Heart right ventricle (tissue), 16 donors: ENCODE measurements at regions not wholly inside any gene's neighbourhood (a gene's known extent, or its start where the extent isn't known, plus 50 kb on each side); places are given as distances from the start of the nearest gene placed in this dataset.

Experiments used
- ATAC-seq, 8 donors: fragments of 200-7000 bp; cut with Tn5 transposase; one replicate each; pipeline ENCODE4 v1.9.1; 2020; ENCODE audit warnings: mild to moderate bottlenecking in 8 of 8, moderate library complexity in 8 of 8, moderate number of reproducible peaks in 1 of 8
- DNase-seq, 2 donors: peaks; one replicate each; pipeline ENCODE4 v3.0.0-alpha.2; 2020
- H3K27ac ChIP-seq, 10 donors: fragments of 200-600 bp; sonication (generic) in 2 of 10; one replicate each; pipeline versions ENCODE4 v1.5.0 to v1.8.0; 2020 to 2022; ENCODE audit warnings: mild to moderate bottlenecking in 3 of 10
- H3K27me3 ChIP-seq, 7 donors: fragments of 200-600 bp; one replicate each; pipeline ENCODE4 v1.8.0; 2021 to 2022; ENCODE audit warnings: mild to moderate bottlenecking in 2 of 7
- H3K36me3 ChIP-seq, 9 donors: fragments of 200-600 bp; sonication (generic) in 1 of 9; one replicate each; pipeline versions ENCODE4 v1.5.0 to v1.8.0; 2020 to 2022; ENCODE audit warnings: mild to moderate bottlenecking in 2 of 9
- H3K4me1 ChIP-seq, 9 donors: fragments of 200-600 bp; sonication (generic) in 1 of 9; one replicate each; pipeline versions ENCODE4 v1.5.0 to v1.8.0; 2020 to 2022; ENCODE audit warnings: mild to moderate bottlenecking in 4 of 9
- H3K4me3 ChIP-seq, 10 donors: fragments of 200-600 bp; sonication (generic) in 2 of 10; one replicate each; pipeline versions ENCODE4 v1.5.0 to v1.8.0; 2020 to 2022; ENCODE audit warnings: mild to moderate bottlenecking in 7 of 10, moderate library complexity in 2 of 10
- H3K9me3 ChIP-seq, 11 donors: fragments of 200-600 bp in 10 of 11; sonication (generic) in 2 of 11; one replicate each; pipeline versions ENCODE4 v1.5.0 to v1.8.0; 2013 to 2022; ENCODE audit warnings: mild to moderate bottlenecking in 2 of 11, control low read depth in 1 of 11, moderate library complexity in 1 of 11
- CTCF ChIP-seq, 9 donors: fragments of 200-600 bp; sonication (generic) in 2 of 9; IDR thresholded peaks; one replicate each; pipeline versions ENCODE4 v1.5.0 to v1.8.0; 2021 to 2022; ENCODE audit warnings: antibody characterized with exemption in 9 of 9, mild to moderate bottlenecking in 5 of 9, moderate library complexity in 1 of 9
- WGBS, 2 donors: extraction: QIAGEN DNeasy Blood & Tissue Kit; methylation state at CpG; one replicate each; pipeline ENCODE4 v1.1.7; 2013; ENCODE audit warnings: inconsistent platforms in 1 of 2; 5-methylcytosine and 5-hydroxymethylcytosine counted together
- intact Hi-C, 10 donors: fragments of 100-400 bp; cut with DNase I; formaldehyde crosslinking; loops; one replicate each; pipeline versions ENCODE4 v1.11.1 to v1.14.2; 2022
- donor health status: Arrhythmogenic right ventricular cardiomyopathy.
- donor health status: ischemic (EF 13 %, LVEDD 7.1; RV severe dilation, severe dysfunction).
- donor health status: healthy with polysubstance abuse.
- donor health status: DM: no; HTN: yes; CAD: no.
- donor health status: DM: no; HTN: no; CAD: no.
- donor health status: ischemic (EF 25% LVEDD 6.9; RV normal size, moderate dysfunction).
- donor health status: ischemic (EF 25% LVEDD 5.7; RV mildly dilated, moderate dysfunction).
- donor health status: healthy.
- donor health status: DM: yes; HTN: yes; CAD: no.
- donor health status: Ischemic cardiomyopathy.
- donor health status: ischemic (EF 35%, LVEDD 5.7; RV mildly dilated, moderate dysfunction).
- donor health status: nonischemic (EF 11% LVEDD 7.7; RV severe dilation, severe dysfunction).
- donor health status: DM: yes; HTN: yes; CAD: no.
- donor health status: PGD.
- donor health status: ischemic (EF 29% LVEDD 5.4; RV normal size, mild dysfunction).
- donor health status: nonischemic (EF 23%, LVEDD 6.1; RV moderate dilation, normal function).

- TF ChIP-seq CTCF (IDR thresholded peaks at IDR 0.05) = no peak
- Histone ChIP-seq H3K9me3 (peaks cover 0 to 9% (median 0%) of the 10 kb centered on the region in 11 donors), H3K27ac (no peak overlapping the region), H3K4me3 (no peak overlapping the region), H3K27me3 (no peaks in the 10 kb centered on the region), H3K4me1 (no peaks in the 10 kb centered on the region), H3K36me3 (no peaks in the 10 kb centered on the region)
- no peak for DNase-seq
- intact Hi-C loops = no loop called here
- WGBS, 2 donors = 89 to 91% methylated on average over 9 of the region's 9 CpGs
- ATAC-seq = no peak
Observed at GRCh38 chr6:18835976-18836375, 448.8 kb downstream of the RNF144B start.

- Histone ChIP-seq H3K4me1 (no peaks in the 10 kb centered on the region), H3K4me3 (no peak overlapping the region), H3K27me3 (no peaks in the 10 kb centered on the region), H3K36me3 (no peaks in the 10 kb centered on the region), H3K9me3 (no peaks in the 10 kb centered on the region), H3K27ac (no peak overlapping the region)
- DNase-seq = no peak
- no peak for ATAC-seq
- TF ChIP-seq CTCF (IDR thresholded peaks at IDR 0.05) = no peak
- intact Hi-C loops = no loop called here
- WGBS, 2 donors = 67% methylated on average over 3 of the region's 3 CpGs
Observed at GRCh38 chr6:18837013-18837412, 449.9 kb downstream of the RNF144B start.

- peaks cover 0 to 4% (median 0%) of the 10 kb centered on the region in 11 donors for H3K9me3 ChIP-seq
- no peak for DNase-seq
- ATAC-seq = no peak
- H3K4me1 ChIP-seq = no peaks in the 10 kb centered on the region
- 97% methylated on average over 1 of the region's 1 CpG for WGBS, 2 donors
- TF ChIP-seq CTCF (IDR thresholded peaks at IDR 0.05) = no peak
- no peak overlapping the region for H3K4me3 ChIP-seq
- no peak overlapping the region for H3K27ac ChIP-seq
- intact Hi-C loops = no loop called here
- H3K36me3 ChIP-seq = no peaks in the 10 kb centered on the region
- H3K27me3 ChIP-seq = no peaks in the 10 kb centered on the region
Observed at GRCh38 chr6:18842534-18842933, 455.4 kb downstream of the RNF144B start.

- Histone ChIP-seq H3K36me3 (no peaks in the 10 kb centered on the region), H3K27me3 (no peaks in the 10 kb centered on the region), H3K27ac (no peak overlapping the region), H3K9me3 (peaks cover 0 to 4% (median 0%) of the 10 kb centered on the region in 11 donors), H3K4me3 (no peak overlapping the region), H3K4me1 (no peaks in the 10 kb centered on the region)
- WGBS, 2 donors = 76 to 80% methylated on average over 1 of the region's 1 CpG
- ATAC-seq (no peak), DNase-seq (no peak)
- TF ChIP-seq CTCF (IDR thresholded peaks at IDR 0.05) = no peak
- intact Hi-C loops = no loop called here
Observed at GRCh38 chr6:18845896-18846295, 458.7 kb downstream of the RNF144B start.

GRCh38 chr6:18846327-18846726, 459.2 kb downstream of the RNF144B start:
- Histone ChIP-seq H3K4me3 (no peak overlapping the region), H3K27me3 (no peaks in the 10 kb centered on the region), H3K27ac (no peak overlapping the region), H3K9me3 (peaks cover 0 to 4% (median 0%) of the 10 kb centered on the region in 11 donors), H3K36me3 (no peaks in the 10 kb centered on the region), H3K4me1 (no peaks in the 10 kb centered on the region)
- ATAC-seq (no peak), DNase-seq (no peak)
- intact Hi-C loops = no loop called here
- 80 to 87% methylated on average over 3 of the region's 3 CpGs for WGBS, 2 donors
- TF ChIP-seq CTCF (IDR thresholded peaks at IDR 0.05) = no peak
